ENCODE measurements at regions not wholly inside any gene's neighbourhood (a gene's known extent, or its start where the extent isn't known, plus 50 kb on each side); places are given as distances from the start of the nearest gene placed in this dataset.

DNA sequence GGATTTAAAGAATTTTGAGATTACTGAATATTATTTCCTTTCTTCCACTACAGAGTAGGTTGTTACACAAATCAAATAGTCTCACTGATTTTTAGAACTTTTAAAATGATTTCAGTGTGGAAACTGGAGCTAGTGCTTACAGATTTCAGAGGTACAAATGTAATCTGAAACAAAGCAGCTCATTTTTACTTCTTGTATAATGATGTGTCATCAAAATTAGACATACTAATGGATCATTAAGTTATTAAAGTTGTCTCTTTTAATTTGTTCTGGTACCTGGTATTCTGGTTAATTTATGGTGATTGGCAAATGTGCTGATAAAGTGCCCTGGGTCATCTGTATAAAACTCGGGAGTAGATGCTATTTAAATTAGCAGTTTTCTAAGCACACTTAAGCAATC, 1528.3 kb downstream of the RPA4 start:
- H3K4me2 ChIP-seq (ENCODE audit: control insufficient read depth, extremely low read depth, insufficient read depth, low read depth, low read length) = no peak overlapping the region
- dilution Hi-C loops (cut with MboI; ENCODE audit: extremely low pct_ligation_motif_present, low sequenced_read_pairs) = no loop called here
- H3K4me1 ChIP-seq (ENCODE audit: control insufficient read depth, extremely low read depth, insufficient read depth, low read length) = no peaks in the 10 kb centered on the region
- no peaks in the 10 kb centered on the region for H3K36me3 ChIP-seq (ENCODE audit: control insufficient read depth in 2 of 2, extremely low read depth in 1 of 2, insufficient read depth in 2 of 2, low read length in 2 of 2)
- no peaks in the 10 kb centered on the region for H3K9me3 ChIP-seq (ENCODE audit: control insufficient read depth, low read depth, low read length)
- H4K20me1 ChIP-seq (ENCODE audit: control insufficient read depth, extremely low read depth, insufficient read depth, low read length) = no peaks in the 10 kb centered on the region
- no peak for TF ChIP-seq EZH2 (IDR thresholded peaks at IDR 0.05; ENCODE audit: low read length)
- TF ChIP-seq, protein P1, sequence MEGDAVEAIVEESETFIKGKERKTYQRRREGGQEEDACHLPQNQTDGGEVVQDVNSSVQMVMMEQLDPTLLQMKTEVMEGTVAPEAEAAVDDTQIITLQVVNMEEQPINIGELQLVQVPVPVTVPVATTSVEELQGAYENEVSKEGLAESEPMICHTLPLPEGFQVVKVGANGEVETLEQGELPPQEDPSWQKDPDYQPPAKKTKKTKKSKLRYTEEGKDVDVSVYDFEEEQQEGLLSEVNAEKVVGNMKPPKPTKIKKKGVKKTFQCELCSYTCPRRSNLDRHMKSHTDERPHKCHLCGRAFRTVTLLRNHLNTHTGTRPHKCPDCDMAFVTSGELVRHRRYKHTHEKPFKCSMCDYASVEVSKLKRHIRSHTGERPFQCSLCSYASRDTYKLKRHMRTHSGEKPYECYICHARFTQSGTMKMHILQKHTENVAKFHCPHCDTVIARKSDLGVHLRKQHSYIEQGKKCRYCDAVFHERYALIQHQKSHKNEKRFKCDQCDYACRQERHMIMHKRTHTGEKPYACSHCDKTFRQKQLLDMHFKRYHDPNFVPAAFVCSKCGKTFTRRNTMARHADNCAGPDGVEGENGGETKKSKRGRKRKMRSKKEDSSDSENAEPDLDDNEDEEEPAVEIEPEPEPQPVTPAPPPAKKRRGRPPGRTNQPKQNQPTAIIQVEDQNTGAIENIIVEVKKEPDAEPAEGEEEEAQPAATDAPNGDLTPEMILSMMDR (optimal IDR thresholded peaks at IDR 0.05 in 1 of 3, IDR thresholded peaks at IDR 0.05 in 1 of 3, conservative IDR thresholded peaks at IDR 0.05 in 1 of 3; ENCODE audit: extremely low read depth in 1 of 3, insufficient read depth in 2 of 3, low read length in 3 of 3) = no peak
- H3K79me2 ChIP-seq (ENCODE audit: control insufficient read depth, insufficient read depth, low read length) = no peaks in the 10 kb centered on the region
- H3K9ac ChIP-seq (ENCODE audit: control insufficient read depth, extremely low read depth, insufficient read depth, low read length) = no peak overlapping the region
- FAIRE-seq = no peak
- DNase-seq (ENCODE audit: low read depth, low spot score) = no peak
- no peaks in the 10 kb centered on the region for H3K9me1 ChIP-seq (ENCODE audit: control insufficient read depth, extremely low read depth, insufficient read depth, low read length)
- no peak overlapping the region for H3K4me3 ChIP-seq (ENCODE audit: control insufficient read depth in 2 of 3, extremely low read depth in 1 of 3, insufficient read depth in 2 of 3, low read depth in 1 of 3, low read length in 3 of 3)
- H3K27ac ChIP-seq (ENCODE audit: control insufficient read depth, insufficient read depth, low read length) = no peak overlapping the region
- H3K27me3 ChIP-seq (ENCODE audit: control insufficient read depth, extremely low read depth, insufficient read depth, low read length) = no peaks in the 10 kb centered on the region
- H2AFZ ChIP-seq (ENCODE audit: control insufficient read depth, low read length) = no peak overlapping the region

DNA sequence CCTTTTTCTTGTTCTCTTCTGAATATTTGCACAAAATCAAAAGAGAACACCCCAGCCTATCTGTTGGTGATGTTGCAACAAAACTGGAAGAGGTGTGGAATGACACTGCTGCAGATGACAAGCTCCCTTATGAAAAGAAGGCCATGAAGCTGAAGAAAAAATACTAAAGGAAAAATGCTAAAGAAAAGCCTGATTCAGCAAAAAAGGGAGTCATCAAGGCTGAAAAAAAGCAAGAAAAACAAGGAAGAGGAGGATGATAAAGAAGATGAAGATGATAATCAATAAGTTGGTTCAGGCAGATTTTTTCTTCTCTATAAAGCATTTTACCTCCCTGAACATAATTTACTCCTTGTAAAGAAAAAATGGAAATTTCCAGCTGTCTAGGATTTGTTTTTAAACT, 1538.8 kb downstream of the RPA4 start:
- Histone ChIP-seq H3K9me1 (ENCODE audit: control insufficient read depth, extremely low read depth, insufficient read depth, low read length) (no peaks in the 10 kb centered on the region), H4K20me1 (ENCODE audit: control insufficient read depth, extremely low read depth, insufficient read depth, low read length) (no peaks in the 10 kb centered on the region), H3K4me3 (ENCODE audit: control insufficient read depth in 2 of 3, extremely low read depth in 1 of 3, insufficient read depth in 2 of 3, low read depth in 1 of 3, low read length in 3 of 3) (no peak overlapping the region), H3K79me2 (ENCODE audit: control insufficient read depth, insufficient read depth, low read length) (no peaks in the 10 kb centered on the region), H3K36me3 (ENCODE audit: control insufficient read depth in 2 of 2, extremely low read depth in 1 of 2, insufficient read depth in 2 of 2, low read length in 2 of 2) (no peaks in the 10 kb centered on the region), H3K9me3 (ENCODE audit: control insufficient read depth, low read depth, low read length) (no peaks in the 10 kb centered on the region), H2AFZ (ENCODE audit: control insufficient read depth, low read length) (no peak overlapping the region), H3K27ac (ENCODE audit: control insufficient read depth, insufficient read depth, low read length) (no peak overlapping the region), H3K9ac (ENCODE audit: control insufficient read depth, extremely low read depth, insufficient read depth, low read length) (no peak overlapping the region), H3K4me1 (ENCODE audit: control insufficient read depth, extremely low read depth, insufficient read depth, low read length) (no peaks in the 10 kb centered on the region), H3K27me3 (ENCODE audit: control insufficient read depth, extremely low read depth, insufficient read depth, low read length) (no peaks in the 10 kb centered on the region), H3K4me2 (ENCODE audit: control insufficient read depth, extremely low read depth, insufficient read depth, low read depth, low read length) (no peak overlapping the region)
- dilution Hi-C loops (cut with MboI; ENCODE audit: extremely low pct_ligation_motif_present, low sequenced_read_pairs) = no loop called here
- FAIRE-seq (no peak), DNase-seq (ENCODE audit: low read depth, low spot score) (no peak)
- no peak for TF ChIP-seq EZH2 (IDR thresholded peaks at IDR 0.05; ENCODE audit: low read length)
- TF ChIP-seq, protein P1 (optimal IDR thresholded peaks at IDR 0.05 in 1 of 3, IDR thresholded peaks at IDR 0.05 in 1 of 3, conservative IDR thresholded peaks at IDR 0.05 in 1 of 3; ENCODE audit: extremely low read depth in 1 of 3, insufficient read depth in 2 of 3, low read length in 3 of 3) = no peak

All from keratinocyte (primary cell).